ENCODE measurements at regions not wholly inside any gene's neighbourhood (a gene's known extent, or its start where the extent isn't known, plus 50 kb on each side); places are given as distances from the start of the nearest gene placed in this dataset.

DNA sequence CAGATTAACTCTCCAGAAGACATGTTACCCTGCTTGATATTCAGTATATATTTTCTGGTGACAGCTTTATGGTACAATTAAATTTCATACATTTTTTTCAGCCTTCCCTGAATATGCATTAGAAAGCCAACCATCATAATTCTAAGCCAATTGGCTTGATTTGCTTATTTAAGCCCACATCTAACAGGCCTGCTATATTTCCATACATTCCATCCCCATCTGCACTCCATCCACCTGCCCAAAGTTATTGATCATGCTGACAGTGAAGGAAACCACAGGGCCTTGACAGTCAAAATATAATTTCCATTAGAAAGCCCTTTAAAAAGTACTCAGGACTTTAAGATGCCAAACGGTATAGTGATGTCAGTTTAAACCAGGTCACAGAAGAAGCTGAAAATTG lies 164.3 kb downstream of the GXYLT1 start:
- no peak overlapping the region for H3K4me3 Mint-ChIP-seq
- ChIA-PET POLR2A (no interaction called here), CTCF (no interaction called here)
- DNase-seq (no peak), ATAC-seq (no peak)
- no peaks in the 10 kb centered on the region for H3K4me1 Mint-ChIP-seq (ENCODE audit: low read depth)
- no peak overlapping the region for H3K27ac Mint-ChIP-seq
- peaks cover 2% of the 10 kb centered on the region for H3K27me3 Mint-ChIP-seq (ENCODE audit: low read depth)
- H3K9me3 Mint-ChIP-seq (ENCODE audit: insufficient read depth), result no peaks in the 10 kb centered on the region
- no peaks in the 10 kb centered on the region for H3K36me3 Mint-ChIP-seq (ENCODE audit: low read depth)

DNA sequence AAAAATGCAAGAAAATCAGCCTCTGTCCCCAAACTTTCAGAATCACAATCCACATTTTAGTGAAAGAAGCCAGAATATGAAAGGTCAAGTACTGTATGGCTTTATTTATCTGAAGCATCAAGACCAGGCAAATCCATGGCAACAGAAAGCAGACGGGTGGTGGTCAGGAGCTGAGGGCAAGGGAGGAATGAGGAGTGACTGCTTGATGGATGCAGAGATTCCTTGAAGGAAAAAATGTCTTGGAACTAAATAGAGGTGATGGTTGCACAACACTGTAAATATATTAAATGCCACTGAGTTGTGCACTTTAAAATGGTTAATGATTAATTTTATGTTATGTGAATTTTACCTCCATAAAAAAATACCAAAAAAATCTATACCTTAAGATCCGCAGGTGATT lies 165.1 kb downstream of the GXYLT1 start:
- DNase-seq, result no peak
- H3K4me3 Mint-ChIP-seq, result no peak overlapping the region
- no peaks in the 10 kb centered on the region for H3K4me1 Mint-ChIP-seq (ENCODE audit: low read depth)
- H3K27ac Mint-ChIP-seq, result no peak overlapping the region
- peaks cover 2% of the 10 kb centered on the region for H3K27me3 Mint-ChIP-seq (ENCODE audit: low read depth)
- H3K36me3 Mint-ChIP-seq (ENCODE audit: low read depth), result no peaks in the 10 kb centered on the region
- ATAC-seq, result no peak
- no peaks in the 10 kb centered on the region for H3K9me3 Mint-ChIP-seq (ENCODE audit: insufficient read depth)
- ChIA-PET CTCF (no interaction called here), POLR2A (no interaction called here)

DNA sequence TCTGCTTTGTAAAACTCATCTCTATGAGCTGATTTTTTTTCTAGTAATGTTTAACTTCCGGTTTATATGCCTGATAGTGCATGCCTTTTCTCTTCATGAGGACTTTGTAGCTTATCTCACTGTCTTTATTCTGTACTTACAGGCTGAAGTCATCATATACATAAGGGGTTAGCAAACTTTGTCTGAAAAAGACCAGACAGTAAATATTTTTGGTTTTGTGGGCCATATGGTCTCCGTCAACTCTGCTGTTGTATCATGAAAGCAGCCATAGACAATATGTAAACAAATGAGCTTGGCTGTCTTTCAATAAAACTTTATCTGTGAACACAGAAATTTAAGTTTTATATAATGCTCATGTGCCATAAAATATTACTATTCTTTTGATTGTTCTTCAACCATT lies 172.1 kb downstream of the GXYLT1 start:
- ChIA-PET POLR2A (interaction anchor here (0.7 kb wide), 1 partner anchor 13 kb away, joined by 3 read pairs; no protein-coding TSS in a partner anchor), CTCF (no interaction called here)
- Mint-ChIP-seq H3K27ac (no peak overlapping the region), H3K4me1 (ENCODE audit: low read depth) (no peaks in the 10 kb centered on the region), H3K4me3 (no peak overlapping the region), H3K36me3 (ENCODE audit: low read depth) (no peaks in the 10 kb centered on the region), H3K27me3 (ENCODE audit: low read depth) (no peaks in the 10 kb centered on the region), H3K9me3 (ENCODE audit: insufficient read depth) (no peaks in the 10 kb centered on the region)
- ATAC-seq, result no peak
- no peak for DNase-seq

DNA sequence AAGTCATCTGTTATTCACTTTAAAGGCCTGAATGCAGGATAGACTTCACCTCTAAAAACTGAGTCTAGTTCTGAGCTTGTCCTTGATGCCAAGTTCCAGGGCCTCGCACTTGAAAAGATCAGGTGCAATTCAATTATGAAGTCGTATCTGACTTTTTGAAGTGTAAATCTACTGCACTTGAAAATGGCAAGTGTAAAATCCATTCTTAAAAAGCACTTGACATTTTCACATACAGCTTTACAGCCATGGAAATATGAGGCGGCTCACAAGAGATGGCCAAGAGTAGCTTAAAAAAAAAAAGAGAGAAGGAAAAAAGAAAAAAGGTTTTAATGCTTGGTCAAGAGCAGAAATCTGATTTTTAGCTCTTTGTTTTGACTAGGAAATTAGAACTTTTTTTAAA lies 172.5 kb downstream of the GXYLT1 start:
- CTCF ChIA-PET, result no interaction called here

DNA sequence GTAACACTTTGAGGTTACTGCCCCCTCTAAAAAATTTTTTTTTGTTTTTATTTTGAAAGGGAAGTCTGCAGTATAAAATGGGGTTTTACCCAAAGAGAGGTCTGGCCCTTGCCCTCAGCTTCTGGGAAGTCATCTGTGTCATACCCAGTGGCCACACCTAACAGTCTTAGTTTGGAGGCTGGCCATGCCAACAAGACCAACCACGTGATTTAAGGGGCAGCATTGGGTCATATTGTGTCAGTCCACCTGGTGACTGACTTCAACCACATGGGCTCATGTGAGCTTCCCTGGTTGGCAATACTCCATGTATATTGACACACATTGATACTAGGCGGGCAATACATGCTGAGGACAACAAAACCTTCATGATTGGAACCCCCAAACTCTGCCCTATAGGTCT lies 173.9 kb downstream of the GXYLT1 start:
- ATAC-seq (no peak), DNase-seq (no peak)
- H3K4me1 Mint-ChIP-seq (ENCODE audit: low read depth), result no peaks in the 10 kb centered on the region
- no peaks in the 10 kb centered on the region for H3K36me3 Mint-ChIP-seq (ENCODE audit: low read depth)
- CTCF ChIA-PET, result no interaction called here
- H3K4me3 Mint-ChIP-seq, result no peak overlapping the region
- POLR2A ChIA-PET, result no interaction called here
- no peaks in the 10 kb centered on the region for H3K27me3 Mint-ChIP-seq (ENCODE audit: low read depth)
- no peaks in the 10 kb centered on the region for H3K9me3 Mint-ChIP-seq (ENCODE audit: insufficient read depth)
- H3K27ac Mint-ChIP-seq, result no peak overlapping the region

More for the DNA sequence above, 172.5 kb downstream of the GXYLT1 start:
- DNase-seq (no peak), ATAC-seq (no peak)
- Mint-ChIP-seq H3K4me3 (no peak overlapping the region), H3K36me3 (ENCODE audit: low read depth) (no peaks in the 10 kb centered on the region), H3K9me3 (ENCODE audit: insufficient read depth) (no peaks in the 10 kb centered on the region), H3K27me3 (ENCODE audit: low read depth) (no peaks in the 10 kb centered on the region), H3K27ac (no peak overlapping the region), H3K4me1 (ENCODE audit: low read depth) (no peaks in the 10 kb centered on the region)
- POLR2A ChIA-PET, result no interaction called here

DNA sequence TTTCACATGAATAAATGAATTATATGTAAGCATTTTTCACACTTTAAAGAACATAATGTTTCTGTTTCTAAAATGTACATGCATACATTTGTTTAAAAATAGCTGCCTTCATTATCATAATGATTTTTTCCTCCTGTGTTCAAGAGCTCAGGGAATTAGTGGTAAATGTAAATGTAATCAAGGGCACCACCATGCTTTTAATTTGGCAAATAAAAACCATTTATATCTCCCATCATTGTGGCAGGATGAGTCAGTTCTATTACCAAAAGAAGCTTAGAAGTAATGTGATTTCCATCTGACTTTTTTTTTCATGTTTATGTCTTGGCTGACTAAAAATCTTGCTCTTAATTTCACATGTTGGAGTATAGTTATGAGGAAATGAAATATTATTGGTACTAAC lies 176.1 kb downstream of the GXYLT1 start:
- H3K4me3 Mint-ChIP-seq, result no peak overlapping the region
- no peaks in the 10 kb centered on the region for H3K4me1 Mint-ChIP-seq (ENCODE audit: low read depth)
- no peaks in the 10 kb centered on the region for H3K9me3 Mint-ChIP-seq (ENCODE audit: insufficient read depth)
- peaks cover 3% of the 10 kb centered on the region for H3K27me3 Mint-ChIP-seq (ENCODE audit: low read depth)
- ATAC-seq (no peak), DNase-seq (no peak)
- ChIA-PET CTCF (interaction anchor here (1.0 kb wide), 1 partner anchor 19 kb away, joined by 3 read pairs; no protein-coding TSS in a partner anchor), POLR2A (no interaction called here)
- no peaks in the 10 kb centered on the region for H3K36me3 Mint-ChIP-seq (ENCODE audit: low read depth)
- H3K27ac Mint-ChIP-seq, result no peak overlapping the region

DNA sequence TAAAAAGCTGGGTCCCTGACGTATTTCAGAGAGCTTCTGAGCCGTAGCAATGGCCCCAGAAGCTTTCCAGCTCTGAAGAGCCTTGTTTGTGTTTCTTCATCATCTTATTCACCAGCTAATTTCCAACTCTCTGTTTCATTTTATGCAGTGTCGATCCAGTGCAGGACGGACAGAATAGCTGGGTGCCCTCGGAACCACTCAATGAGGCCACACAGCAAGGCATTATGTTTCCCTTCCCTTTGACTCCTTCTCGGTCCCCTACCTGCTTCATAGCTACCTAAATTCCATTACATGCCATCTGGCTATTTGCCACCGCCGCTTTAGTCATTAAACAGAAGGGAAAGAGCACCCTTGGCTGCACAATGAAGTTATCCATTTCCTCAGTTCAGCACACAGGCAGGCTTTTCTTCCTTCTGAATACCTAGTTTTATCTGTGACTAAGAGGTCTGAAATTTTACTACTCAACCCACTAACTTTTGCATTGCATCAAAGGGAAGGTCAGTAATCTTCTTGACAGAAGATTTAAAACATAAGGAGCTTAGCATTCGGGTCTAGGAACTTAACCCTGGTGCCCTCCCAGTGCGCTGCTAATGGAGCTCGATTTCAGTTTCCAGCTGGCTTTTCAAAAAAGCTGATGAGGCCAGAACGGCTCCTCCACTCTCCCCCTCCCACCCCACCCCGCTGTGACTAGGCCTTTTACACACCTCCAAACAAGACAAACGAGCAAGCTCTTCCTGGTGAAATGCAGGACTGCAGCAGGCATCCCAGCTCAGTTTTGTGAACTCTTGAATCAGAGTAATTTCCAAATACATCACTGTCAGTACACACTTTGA lies 176.8 kb downstream of the GXYLT1 start:
- Mint-ChIP-seq H3K27ac (no peak overlapping the region), H3K27me3 (ENCODE audit: low read depth) (peaks cover 3% of the 10 kb centered on the region), H3K9me3 (ENCODE audit: insufficient read depth) (no peaks in the 10 kb centered on the region), H3K36me3 (ENCODE audit: low read depth) (no peaks in the 10 kb centered on the region), H3K4me1 (ENCODE audit: low read depth) (no peaks in the 10 kb centered on the region), H3K4me3 (no peak overlapping the region)
- no peak for DNase-seq
- ATAC-seq, result no peak
- ChIA-PET POLR2A (no interaction called here), CTCF (interaction anchor here (1.0 kb wide), 1 partner anchor 20 kb away, joined by 3 read pairs; no protein-coding TSS in a partner anchor)

DNA sequence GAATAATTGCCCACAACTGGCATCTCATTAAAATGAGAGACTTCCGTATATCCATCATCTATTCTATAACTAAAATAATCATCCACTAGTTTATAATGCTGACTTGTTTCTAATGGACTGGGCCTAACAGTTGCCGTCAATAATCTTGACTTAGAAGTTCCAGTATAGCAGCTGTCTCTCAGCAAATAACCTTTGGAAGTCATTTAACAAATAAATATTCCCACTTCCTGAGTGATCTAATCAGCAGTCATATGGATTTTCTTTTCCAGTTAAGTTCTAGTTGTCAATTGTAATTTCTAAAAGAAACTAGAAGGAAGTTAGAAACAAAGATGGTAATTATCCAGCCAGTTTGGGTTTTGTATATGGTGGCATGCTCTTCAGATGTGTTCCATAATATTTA lies 177.8 kb downstream of the GXYLT1 start:
- no peak for ATAC-seq
- no peaks in the 10 kb centered on the region for H3K9me3 Mint-ChIP-seq (ENCODE audit: insufficient read depth)
- CTCF ChIA-PET, result interaction anchor here (1.0 kb wide), 1 partner anchor 25 kb away, joined by 3 read pairs; no protein-coding TSS in a partner anchor

DNA sequence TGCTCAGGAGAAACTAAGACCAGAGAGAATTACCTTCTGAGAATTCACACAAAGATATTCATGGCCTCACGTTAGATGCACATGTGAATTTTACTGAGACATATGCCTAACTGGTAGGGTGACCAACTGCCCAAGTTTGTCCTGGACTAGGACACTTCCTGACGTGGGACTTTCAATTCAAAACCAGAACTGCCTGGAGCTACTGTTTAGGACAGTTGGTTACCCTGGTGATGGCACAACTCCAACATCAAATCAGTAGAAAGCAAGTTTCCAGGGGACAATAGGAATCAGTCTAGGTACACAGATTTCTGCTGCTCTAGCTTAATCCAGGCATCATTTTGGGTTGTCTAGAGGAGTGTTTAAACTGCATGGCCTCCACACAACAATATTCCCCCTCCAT lies 178.7 kb downstream of the GXYLT1 start:
- ChIA-PET POLR2A (no interaction called here), CTCF (interaction anchor here (1.0 kb wide), 1 partner anchor 26 kb away, joined by 3 read pairs; no protein-coding TSS in a partner anchor)
- no peaks in the 10 kb centered on the region for H3K4me1 Mint-ChIP-seq (ENCODE audit: low read depth)

More for the DNA sequence above, 177.8 kb downstream of the GXYLT1 start:
- H3K4me1 Mint-ChIP-seq (ENCODE audit: low read depth), result no peaks in the 10 kb centered on the region
- H3K27ac Mint-ChIP-seq, result no peak overlapping the region
- DNase-seq, result no peak
- POLR2A ChIA-PET, result no interaction called here
- no peak overlapping the region for H3K4me3 Mint-ChIP-seq
- H3K27me3 Mint-ChIP-seq (ENCODE audit: low read depth), result peaks cover 3% of the 10 kb centered on the region
- H3K36me3 Mint-ChIP-seq (ENCODE audit: low read depth), result no peaks in the 10 kb centered on the region

DNA sequence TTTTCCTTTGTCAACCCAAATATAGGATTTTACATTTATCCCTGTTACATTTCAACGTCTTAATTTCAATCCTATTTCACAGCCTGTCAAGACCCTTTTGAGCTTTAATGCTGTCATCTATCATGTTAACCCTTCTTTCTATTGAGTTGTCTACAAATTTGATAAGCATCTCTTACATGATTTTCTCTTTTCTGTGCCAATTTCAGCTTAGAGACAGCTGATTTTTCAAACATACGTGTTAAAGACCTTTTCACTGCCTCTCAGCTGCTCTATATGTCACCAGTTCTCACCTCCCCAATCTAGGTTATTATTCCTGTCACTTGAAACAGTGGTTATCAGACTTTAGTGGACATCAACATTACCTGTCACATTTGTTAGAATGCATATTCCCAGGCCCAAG lies 181.3 kb downstream of the GXYLT1 start:
- CTCF ChIA-PET, result interaction anchor here (1.0 kb wide), 1 partner anchor 61 kb away, joined by 3 read pairs; no protein-coding TSS in a partner anchor
- H3K9me3 Mint-ChIP-seq (ENCODE audit: insufficient read depth), result no peaks in the 10 kb centered on the region
- ATAC-seq, result no peak
- peaks cover 3% of the 10 kb centered on the region for H3K27me3 Mint-ChIP-seq (ENCODE audit: low read depth)
- no peaks in the 10 kb centered on the region for H3K36me3 Mint-ChIP-seq (ENCODE audit: low read depth)
- no peak for DNase-seq
- H3K4me3 Mint-ChIP-seq, result no peak overlapping the region
- no peaks in the 10 kb centered on the region for H3K4me1 Mint-ChIP-seq (ENCODE audit: low read depth)
- POLR2A ChIA-PET, result no interaction called here
- H3K27ac Mint-ChIP-seq, result no peak overlapping the region

More for the DNA sequence above, 178.7 kb downstream of the GXYLT1 start:
- Mint-ChIP-seq H3K9me3 (ENCODE audit: insufficient read depth) (no peaks in the 10 kb centered on the region), H3K27me3 (ENCODE audit: low read depth) (peaks cover 3% of the 10 kb centered on the region), H3K36me3 (ENCODE audit: low read depth) (no peaks in the 10 kb centered on the region), H3K27ac (no peak overlapping the region), H3K4me3 (no peak overlapping the region)
- ATAC-seq (no peak), DNase-seq (no peak)

DNA sequence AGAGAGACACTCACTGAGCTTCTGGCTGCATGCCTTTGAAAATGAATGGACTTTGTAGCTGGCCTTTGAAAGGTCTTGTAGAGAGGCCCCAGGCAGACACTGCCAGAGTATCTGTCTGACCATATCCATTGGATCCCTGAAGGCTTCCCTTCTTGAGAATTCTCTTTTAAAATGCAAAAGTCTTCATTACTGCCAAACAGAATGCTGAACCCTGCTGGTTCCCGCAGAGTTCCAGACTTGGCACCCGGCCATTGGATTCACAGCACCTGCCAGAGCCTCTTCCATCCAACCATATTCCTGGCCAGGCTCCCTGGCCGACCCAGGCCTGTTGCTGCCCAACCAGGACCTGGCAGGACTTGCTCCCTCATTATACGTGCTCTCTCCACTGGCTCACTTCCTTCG lies 182.5 kb downstream of the GXYLT1 start:
- H3K9me3 Mint-ChIP-seq (ENCODE audit: insufficient read depth), result no peaks in the 10 kb centered on the region
- no peaks in the 10 kb centered on the region for H3K4me1 Mint-ChIP-seq (ENCODE audit: low read depth)
- ATAC-seq (no peak), DNase-seq (no peak)
- no peaks in the 10 kb centered on the region for H3K36me3 Mint-ChIP-seq (ENCODE audit: low read depth)
- H3K27me3 Mint-ChIP-seq (ENCODE audit: low read depth), result peaks cover 3% of the 10 kb centered on the region
- no peak overlapping the region for H3K27ac Mint-ChIP-seq
- CTCF ChIA-PET, result no interaction called here
- POLR2A ChIA-PET, result interaction anchor here (0.7 kb wide), 1 partner anchor 593 kb away, joined by 3 read pairs; no protein-coding TSS in a partner anchor
- no peak overlapping the region for H3K4me3 Mint-ChIP-seq

DNA sequence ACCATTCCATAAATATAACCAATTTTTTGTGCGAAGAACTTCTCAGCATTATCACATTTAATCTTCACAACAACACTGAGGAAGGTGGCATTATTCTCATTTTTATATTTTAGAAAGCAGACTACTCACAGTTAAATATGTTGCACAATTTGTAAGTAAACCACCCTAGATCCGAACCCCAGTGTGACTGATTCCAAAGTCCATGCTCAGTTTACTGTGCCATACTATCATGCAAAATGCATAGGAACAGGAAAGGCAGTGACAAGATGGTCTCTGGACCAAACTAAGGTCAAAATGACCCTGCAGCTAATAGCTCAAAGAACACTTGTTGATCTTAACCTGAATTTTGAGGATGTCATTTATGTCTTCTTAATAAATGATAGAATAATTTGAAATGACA lies 185.4 kb downstream of the GXYLT1 start:
- ChIA-PET POLR2A (no interaction called here), CTCF (no interaction called here)
- Mint-ChIP-seq H3K36me3 (ENCODE audit: low read depth) (no peaks in the 10 kb centered on the region), H3K27me3 (ENCODE audit: low read depth) (no peaks in the 10 kb centered on the region), H3K9me3 (ENCODE audit: insufficient read depth) (no peaks in the 10 kb centered on the region), H3K4me1 (ENCODE audit: low read depth) (no peaks in the 10 kb centered on the region), H3K27ac (no peak overlapping the region), H3K4me3 (no peak overlapping the region)
- DNase-seq (no peak), ATAC-seq (no peak)
